Liver (tissue), 7 donors: ENCODE measurements at regions not wholly inside any gene's neighbourhood (a gene's known extent, or its start where the extent isn't known, plus 50 kb on each side); places are given as distances from the start of the nearest gene placed in this dataset.

Source experiments
- DNase-seq: peaks from one replicate; pipeline ENCODE4 v3.0.0-alpha.2; 2017; ENCODE audit warnings: low spot score
- H3K27ac ChIP-seq, 2 donors: one replicate each; pipeline ENCODE4 v1.7.0; 2013; ENCODE audit warnings: inconsistent platforms in 2 of 2, low read length in 2 of 2, control low read depth in 1 of 2, low read depth in 1 of 2, mild to moderate bottlenecking in 1 of 2
- H3K27me3 ChIP-seq, 4 donors: one replicate each; pipeline versions ENCODE4 v1.6.1 to v1.7.0; 2013; ENCODE audit warnings: low read length in 3 of 4, inconsistent platforms in 1 of 4, mild to moderate bottlenecking in 1 of 4, moderate library complexity in 1 of 4; ENCODE audit not compliant: control insufficient read depth in 4 of 4, insufficient read depth in 4 of 4
- H3K36me3 ChIP-seq, 4 donors: one replicate each; pipeline versions ENCODE4 v1.6.1 to v1.7.0; 2013; ENCODE audit warnings: low read length in 3 of 4, mild to moderate bottlenecking in 3 of 4, low read depth in 1 of 4, moderate library complexity in 1 of 4; ENCODE audit not compliant: control insufficient read depth in 4 of 4, insufficient read depth in 3 of 4
- H3K4me1 ChIP-seq, 4 donors: one replicate each; pipeline versions ENCODE4 v1.6.1 to v1.7.0; 2013; ENCODE audit warnings: low read length in 3 of 4, mild to moderate bottlenecking in 3 of 4, moderate library complexity in 1 of 4; ENCODE audit not compliant: control insufficient read depth in 4 of 4, insufficient read depth in 4 of 4
- H3K4me3 ChIP-seq, 3 donors: one replicate each; pipeline versions ENCODE4 v1.6.1 to v1.7.0; 2013; ENCODE audit warnings: low read length in 3 of 3, control low read depth in 1 of 3, low read depth in 1 of 3, mild to moderate bottlenecking in 1 of 3
- H3K9ac ChIP-seq, 2 donors: one replicate each; pipeline ENCODE4 v1.7.0; 2013; ENCODE audit warnings: low read length in 2 of 2, mild to moderate bottlenecking in 2 of 2, moderate library complexity in 2 of 2, control low read depth in 1 of 2, low read depth in 1 of 2
- H3K9me3 ChIP-seq, 4 donors: one replicate each; pipeline versions ENCODE4 v1.6.1 to v1.7.0; 2013; ENCODE audit warnings: low read length in 3 of 4; ENCODE audit not compliant: control insufficient read depth in 4 of 4
- EGR1 ChIP-seq, 2 donors: IDR thresholded peaks; 2 replicates each; pipeline ENCODE4 v1.6.1; 2016 to 2018; ENCODE audit warnings: antibody characterized with exemption in 2 of 2, low read depth in 2 of 2
- FOXA1 ChIP-seq: IDR thresholded peaks from 2 replicates; pipeline ENCODE4 v1.6.1; 2016; ENCODE audit warnings: antibody characterized with exemption
- FOXA2 ChIP-seq: IDR thresholded peaks from 2 replicates; pipeline ENCODE4 v1.6.1; 2016; ENCODE audit warnings: antibody characterized with exemption
- GABPA ChIP-seq, 2 donors: IDR thresholded peaks in 1 of 2; conservative IDR thresholded peaks in 1 of 2; 2 replicates each; pipeline ENCODE4 v1.6.1; 2016; ENCODE audit warnings: antibody characterized with exemption in 2 of 2, mild to moderate bottlenecking in 1 of 2, moderate library complexity in 1 of 2
- HNF4A ChIP-seq, 2 donors: conservative IDR thresholded peaks; 2 replicates each; pipeline ENCODE4 v1.6.1; 2016; ENCODE audit warnings: antibody characterized with exemption in 2 of 2, mild to moderate bottlenecking in 2 of 2
- HNF4G ChIP-seq: IDR thresholded peaks from 2 replicates; pipeline ENCODE4 v1.6.1; 2016; ENCODE audit warnings: antibody characterized with exemption
- JUND ChIP-seq, 2 donors: IDR thresholded peaks; 2 replicates each; pipeline ENCODE4 v1.6.1; 2016; ENCODE audit warnings: antibody characterized with exemption in 2 of 2
- RAD21 ChIP-seq, 2 donors: IDR thresholded peaks; 2 replicates each; pipeline ENCODE4 v1.6.1; 2016; ENCODE audit warnings: antibody characterized with exemption in 2 of 2, mild to moderate bottlenecking in 2 of 2
- RXRA ChIP-seq, 2 donors: IDR thresholded peaks; 2 replicates each; pipeline ENCODE4 v1.6.1; 2017 to 2018; ENCODE audit warnings: antibody characterized with exemption in 2 of 2, mild to moderate bottlenecking in 1 of 2
- SP1 ChIP-seq: IDR thresholded peaks from 2 replicates; pipeline ENCODE4 v1.6.1; 2018; ENCODE audit warnings: antibody characterized with exemption, mild to moderate bottlenecking
- TAF1 ChIP-seq: conservative IDR thresholded peaks from 2 replicates; pipeline ENCODE4 v1.6.1; 2016; ENCODE audit warnings: antibody characterized with exemption, mild to moderate bottlenecking
- YY1 ChIP-seq: IDR thresholded peaks from 2 replicates; pipeline ENCODE4 v1.6.1; 2016; ENCODE audit warnings: antibody characterized with exemption, mild to moderate bottlenecking
- WGBS: extraction: QIAGEN DNeasy Blood & Tissue Kit; methylation state at CpG from one replicate; pipeline ENCODE4 v1.1.7; 2013; 5-methylcytosine and 5-hydroxymethylcytosine counted together
- TF ChIP-seq, protein P1 (sequence below): IDR thresholded peaks from 2 replicates; pipeline ENCODE4 v1.6.1; 2016; ENCODE audit warnings: antibody characterized with exemption
- TF ChIP-seq, protein P2 (sequence below): IDR thresholded peaks from 2 replicates; pipeline ENCODE4 v1.6.1; 2016; ENCODE audit warnings: antibody characterized with exemption
- TF ChIP-seq, protein P3 (sequence below): IDR thresholded peaks from 2 replicates; pipeline ENCODE4 v1.6.1; 2016; ENCODE audit warnings: antibody characterized with exemption, mild to moderate bottlenecking
- TF ChIP-seq, protein P4 (sequence below): IDR thresholded peaks from 2 replicates; pipeline ENCODE4 v1.6.1; 2016; ENCODE audit warnings: antibody characterized with exemption
- donor health status: healthy.
- donor health status: healthy.
- donor health status: healthy.
- donor health status: healthy.

DNA sequence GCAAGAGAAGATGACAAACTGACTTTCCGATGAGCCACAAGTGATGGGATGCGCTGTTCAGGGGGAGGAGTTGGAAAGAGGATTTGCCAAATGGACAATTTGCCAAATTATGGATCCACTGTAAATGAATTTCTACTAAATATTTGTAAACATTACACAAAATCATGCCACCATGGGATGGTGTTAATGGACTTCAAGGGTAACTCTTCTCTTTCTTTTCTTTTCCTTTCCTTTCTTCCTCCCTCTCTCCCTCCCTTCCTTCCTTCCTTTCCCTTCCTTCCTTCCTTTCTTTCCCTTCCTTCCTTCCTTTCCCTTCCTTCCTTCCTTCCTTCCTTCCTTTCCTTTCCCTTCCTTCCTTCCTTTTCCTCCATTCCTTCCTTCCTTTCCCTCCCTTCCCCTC lies 76.0 kb upstream of the PEG3 start:
- Histone ChIP-seq H3K27me3 (peaks cover 0 to 4% (median 0%) of the 10 kb centered on the region in 4 donors), H3K36me3 (no peaks in the 10 kb centered on the region), H3K27ac (no peak overlapping the region), H3K4me1 (no peaks in the 10 kb centered on the region), H3K9me3 (peaks cover 3 to 8% (median 5%) of the 10 kb centered on the region in 4 donors), H3K4me3 (no peak overlapping the region), H3K9ac (no peak overlapping the region)
- TF ChIP-seq RXRA (IDR thresholded peaks at IDR 0.05), result no peak
- no peak for TF ChIP-seq FOXA2
- TF ChIP-seq FOXA1, result no peak
- TF ChIP-seq, protein P1, sequence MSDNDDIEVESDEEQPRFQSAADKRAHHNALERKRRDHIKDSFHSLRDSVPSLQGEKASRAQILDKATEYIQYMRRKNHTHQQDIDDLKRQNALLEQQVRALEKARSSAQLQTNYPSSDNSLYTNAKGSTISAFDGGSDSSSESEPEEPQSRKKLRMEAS, result no peak
- TF ChIP-seq, protein P2, sequence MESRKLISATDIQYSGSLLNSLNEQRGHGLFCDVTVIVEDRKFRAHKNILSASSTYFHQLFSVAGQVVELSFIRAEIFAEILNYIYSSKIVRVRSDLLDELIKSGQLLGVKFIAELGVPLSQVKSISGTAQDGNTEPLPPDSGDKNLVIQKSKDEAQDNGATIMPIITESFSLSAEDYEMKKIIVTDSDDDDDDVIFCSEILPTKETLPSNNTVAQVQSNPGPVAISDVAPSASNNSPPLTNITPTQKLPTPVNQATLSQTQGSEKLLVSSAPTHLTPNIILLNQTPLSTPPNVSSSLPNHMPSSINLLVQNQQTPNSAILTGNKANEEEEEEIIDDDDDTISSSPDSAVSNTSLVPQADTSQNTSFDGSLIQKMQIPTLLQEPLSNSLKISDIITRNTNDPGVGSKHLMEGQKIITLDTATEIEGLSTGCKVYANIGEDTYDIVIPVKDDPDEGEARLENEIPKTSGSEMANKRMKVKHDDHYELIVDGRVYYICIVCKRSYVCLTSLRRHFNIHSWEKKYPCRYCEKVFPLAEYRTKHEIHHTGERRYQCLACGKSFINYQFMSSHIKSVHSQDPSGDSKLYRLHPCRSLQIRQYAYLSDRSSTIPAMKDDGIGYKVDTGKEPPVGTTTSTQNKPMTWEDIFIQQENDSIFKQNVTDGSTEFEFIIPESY, result no peak
- TF ChIP-seq HNF4A (conservative IDR thresholded peaks at IDR 0.05), result no peak
- TF ChIP-seq HNF4G, result no peak
- TF ChIP-seq JUND (IDR thresholded peaks at IDR 0.05), result no peak
- TF ChIP-seq SP1, result no peak
- no peak for TF ChIP-seq EGR1 (IDR thresholded peaks at IDR 0.05; ENCODE audit: low read depth in 2 of 2)
- TF ChIP-seq RAD21 (IDR thresholded peaks at IDR 0.05), result no peak
- TF ChIP-seq, protein P3, sequence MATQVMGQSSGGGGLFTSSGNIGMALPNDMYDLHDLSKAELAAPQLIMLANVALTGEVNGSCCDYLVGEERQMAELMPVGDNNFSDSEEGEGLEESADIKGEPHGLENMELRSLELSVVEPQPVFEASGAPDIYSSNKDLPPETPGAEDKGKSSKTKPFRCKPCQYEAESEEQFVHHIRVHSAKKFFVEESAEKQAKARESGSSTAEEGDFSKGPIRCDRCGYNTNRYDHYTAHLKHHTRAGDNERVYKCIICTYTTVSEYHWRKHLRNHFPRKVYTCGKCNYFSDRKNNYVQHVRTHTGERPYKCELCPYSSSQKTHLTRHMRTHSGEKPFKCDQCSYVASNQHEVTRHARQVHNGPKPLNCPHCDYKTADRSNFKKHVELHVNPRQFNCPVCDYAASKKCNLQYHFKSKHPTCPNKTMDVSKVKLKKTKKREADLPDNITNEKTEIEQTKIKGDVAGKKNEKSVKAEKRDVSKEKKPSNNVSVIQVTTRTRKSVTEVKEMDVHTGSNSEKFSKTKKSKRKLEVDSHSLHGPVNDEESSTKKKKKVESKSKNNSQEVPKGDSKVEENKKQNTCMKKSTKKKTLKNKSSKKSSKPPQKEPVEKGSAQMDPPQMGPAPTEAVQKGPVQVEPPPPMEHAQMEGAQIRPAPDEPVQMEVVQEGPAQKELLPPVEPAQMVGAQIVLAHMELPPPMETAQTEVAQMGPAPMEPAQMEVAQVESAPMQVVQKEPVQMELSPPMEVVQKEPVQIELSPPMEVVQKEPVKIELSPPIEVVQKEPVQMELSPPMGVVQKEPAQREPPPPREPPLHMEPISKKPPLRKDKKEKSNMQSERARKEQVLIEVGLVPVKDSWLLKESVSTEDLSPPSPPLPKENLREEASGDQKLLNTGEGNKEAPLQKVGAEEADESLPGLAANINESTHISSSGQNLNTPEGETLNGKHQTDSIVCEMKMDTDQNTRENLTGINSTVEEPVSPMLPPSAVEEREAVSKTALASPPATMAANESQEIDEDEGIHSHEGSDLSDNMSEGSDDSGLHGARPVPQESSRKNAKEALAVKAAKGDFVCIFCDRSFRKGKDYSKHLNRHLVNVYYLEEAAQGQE, result no peak
- TF ChIP-seq YY1, result no peak
- TF ChIP-seq TAF1, result no peak
- TF ChIP-seq, protein P4, sequence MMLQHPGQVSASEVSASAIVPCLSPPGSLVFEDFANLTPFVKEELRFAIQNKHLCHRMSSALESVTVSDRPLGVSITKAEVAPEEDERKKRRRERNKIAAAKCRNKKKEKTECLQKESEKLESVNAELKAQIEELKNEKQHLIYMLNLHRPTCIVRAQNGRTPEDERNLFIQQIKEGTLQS, result no peak
- DNase-seq, result no peak
- WGBS, result 95% methylated on average over 2 of the region's 2 CpGs

DNA sequence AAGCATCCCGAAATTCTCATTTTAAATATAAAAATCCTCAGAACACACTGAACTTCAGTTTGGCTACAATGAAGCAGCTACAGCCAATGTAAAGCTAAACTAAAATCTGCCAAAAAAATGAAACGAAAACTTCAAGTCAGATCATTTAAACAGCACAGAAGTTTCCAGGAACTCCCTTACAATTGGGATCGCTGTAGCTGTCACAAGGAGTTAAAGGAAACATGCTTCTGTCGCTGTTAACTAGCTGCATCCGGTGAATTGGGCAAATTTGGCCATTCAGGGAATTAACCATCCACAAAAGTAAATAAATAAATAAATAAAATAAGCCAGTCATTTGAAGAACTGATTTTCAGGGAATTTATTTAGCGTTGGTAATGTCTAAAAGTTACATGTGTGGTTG lies 77.0 kb upstream of the PEG3 start:
- Histone ChIP-seq H3K4me1 (no peaks in the 10 kb centered on the region), H3K27ac (no peak overlapping the region), H3K9ac (no peak overlapping the region), H3K4me3 (no peak overlapping the region), H3K9me3 (peaks cover 4 to 10% (median 7%) of the 10 kb centered on the region in 4 donors), H3K27me3 (peaks cover 0 to 4% (median 0%) of the 10 kb centered on the region in 4 donors), H3K36me3 (no peaks in the 10 kb centered on the region)
- no peak for DNase-seq
- TF ChIP-seq, protein P4, result no peak
- no peak for TF ChIP-seq JUND (IDR thresholded peaks at IDR 0.05)
- TF ChIP-seq, protein P2, result no peak
- TF ChIP-seq HNF4A (conservative IDR thresholded peaks at IDR 0.05), result no peak
- TF ChIP-seq HNF4G, result no peak
- TF ChIP-seq, protein P3, result no peak
- no peak for TF ChIP-seq EGR1 (IDR thresholded peaks at IDR 0.05; ENCODE audit: low read depth in 2 of 2)
- TF ChIP-seq, protein P1, result no peak
- no peak for TF ChIP-seq GABPA (IDR thresholded peaks at IDR 0.05 in 1 of 2, conservative IDR thresholded peaks at IDR 0.05 in 1 of 2)
- TF ChIP-seq TAF1, result no peak
- TF ChIP-seq FOXA2, result no peak
- WGBS, result 61% methylated on average over 6 of the region's 6 CpGs
